ENCODE measurements at regions not wholly inside any gene's neighbourhood (a gene's known extent, or its start where the extent isn't known, plus 50 kb on each side); places are given as distances from the start of the nearest gene placed in this dataset.
"Not testable (repeated sequence)": the region's sequence is repeated elsewhere in the genome, so short reads cannot be mapped to it uniquely, and the experiment has no call there.

GRCh38 chr2:113551637-113552318, 53.3 kb downstream of the FOXD4L1 start:
- TF ChIP-seq EP300, CTCF, POLR2AphosphoS5 (IDR thresholded peaks at IDR 0.05): not testable (repeated sequence)
